Spinal cord (tissue), 9 donors: ENCODE measurements at regions not wholly inside any gene's neighbourhood (a gene's known extent, or its start where the extent isn't known, plus 50 kb on each side); places are given as distances from the start of the nearest gene placed in this dataset.

Source experiments
- DNase-seq, 6 donors: peaks; one replicate each; pipeline versions ENCODE4 v3.0.0 to v3.0.0-alpha.2; 2013 to 2015; ENCODE audit warnings: low spot score in 6 of 6, low read depth in 4 of 6
- H3K27ac ChIP-seq: one replicate; pipeline ENCODE4 v1.5.1; 2013; ENCODE audit warnings: low read depth, low read length, control low read depth
- H3K27me3 ChIP-seq: one replicate; pipeline ENCODE4 v1.6.1; 2013; ENCODE audit warnings: low read length; ENCODE audit not compliant: control insufficient read depth, insufficient read depth
- H3K36me3 ChIP-seq: one replicate; pipeline ENCODE4 v1.6.1; 2013; ENCODE audit warnings: low read length; ENCODE audit not compliant: control insufficient read depth, insufficient read depth
- H3K4me1 ChIP-seq: one replicate; pipeline ENCODE4 v1.6.1; 2013; ENCODE audit warnings: low read length; ENCODE audit not compliant: control insufficient read depth, insufficient read depth
- H3K4me3 ChIP-seq: one replicate; pipeline ENCODE4 v1.5.1; 2013; ENCODE audit warnings: low read depth, low read length, control low read depth
- H3K9me3 ChIP-seq: one replicate; pipeline ENCODE4 v1.6.1; 2013; ENCODE audit warnings: low read length; ENCODE audit not compliant: control insufficient read depth, insufficient read depth
- WGBS: methylation state at CpG from one replicate; pipeline ENCODE4 v1.1.5; 2013; ENCODE audit warnings: missing lambda C conversion rate; ENCODE audit not compliant: insufficient coverage; 5-methylcytosine and 5-hydroxymethylcytosine counted together
- donor health status: healthy.

- no peaks in the 10 kb centered on the region for H3K36me3 ChIP-seq
- no peaks in the 10 kb centered on the region for H3K27me3 ChIP-seq
Observed at GRCh38 chr1:187638733-187639434, 810.1 kb downstream of the PLA2G4A start.

GRCh38 chr1:187641015-187641414, 812.3 kb downstream of the PLA2G4A start:
- 95% methylated on average over 5 of the region's 5 CpGs for WGBS
- no peak overlapping the region for H3K4me3 ChIP-seq
- no peaks in the 10 kb centered on the region for H3K36me3 ChIP-seq
- no peaks in the 10 kb centered on the region for H3K27me3 ChIP-seq
- H3K9me3 ChIP-seq: no peaks in the 10 kb centered on the region
- H3K4me1 ChIP-seq: no peaks in the 10 kb centered on the region
- H3K27ac ChIP-seq: no peak overlapping the region
- no peak for DNase-seq

More at GRCh38 chr1:187638733-187639434, 810.1 kb downstream of the PLA2G4A start:
- H3K4me3 ChIP-seq: no peak overlapping the region
- 100% methylated on average over 1 of the region's 2 CpGs for WGBS
- H3K27ac ChIP-seq: no peak overlapping the region
- no peak for DNase-seq
- peaks cover 3% of the 10 kb centered on the region for H3K4me1 ChIP-seq
- no peaks in the 10 kb centered on the region for H3K9me3 ChIP-seq

GRCh38 chr1:187641463-187641862, 812.7 kb downstream of the PLA2G4A start:
- no peak for DNase-seq
- Histone ChIP-seq H3K27me3 (no peaks in the 10 kb centered on the region), H3K9me3 (no peaks in the 10 kb centered on the region), H3K4me1 (no peaks in the 10 kb centered on the region), H3K27ac (no peak overlapping the region), H3K4me3 (no peak overlapping the region), H3K36me3 (no peaks in the 10 kb centered on the region)
- WGBS: 84% methylated on average over 6 of the region's 7 CpGs

GRCh38 chr1:187641907-187642306, 813.2 kb downstream of the PLA2G4A start:
- H3K27me3 ChIP-seq: no peaks in the 10 kb centered on the region
- H3K27ac ChIP-seq: no peak overlapping the region
- no peak overlapping the region for H3K4me3 ChIP-seq
- no CpG with 5 or more reads among the region's 2 CpGs for WGBS
- no peaks in the 10 kb centered on the region for H3K36me3 ChIP-seq
- H3K9me3 ChIP-seq: no peaks in the 10 kb centered on the region
- no peaks in the 10 kb centered on the region for H3K4me1 ChIP-seq
- no peak for DNase-seq

- Histone ChIP-seq H3K9me3 (no peaks in the 10 kb centered on the region), H3K4me3 (no peak overlapping the region), H3K4me1 (no peaks in the 10 kb centered on the region), H3K27ac (no peak overlapping the region), H3K36me3 (no peaks in the 10 kb centered on the region), H3K27me3 (no peaks in the 10 kb centered on the region)
- peak in 1 of 6 donors; percentile 75 for DNase-seq
- 70% methylated on average over 2 of the region's 2 CpGs for WGBS
Observed at GRCh38 chr1:187645651-187646050, 816.9 kb downstream of the PLA2G4A start.

- H3K27me3 ChIP-seq: no peaks in the 10 kb centered on the region
- H3K27ac ChIP-seq: no peak overlapping the region
- no CpG with 5 or more reads among the region's 4 CpGs for WGBS
- DNase-seq: no peak
- H3K4me3 ChIP-seq: no peak overlapping the region
- H3K36me3 ChIP-seq: no peaks in the 10 kb centered on the region
- H3K4me1 ChIP-seq: no peaks in the 10 kb centered on the region
- H3K9me3 ChIP-seq: no peaks in the 10 kb centered on the region
Observed at GRCh38 chr1:187646536-187647107, 817.9 kb downstream of the PLA2G4A start.

GRCh38 chr1:187648091-187648490, 819.3 kb downstream of the PLA2G4A start:
- no CpG with 5 or more reads among the region's 2 CpGs for WGBS
- no peak for DNase-seq
- H3K4me1 ChIP-seq: no peaks in the 10 kb centered on the region

GRCh38 chr1:187654635-187655034, 825.9 kb downstream of the PLA2G4A start:
- no peak for DNase-seq
- Histone ChIP-seq H3K27me3 (no peaks in the 10 kb centered on the region), H3K9me3 (no peaks in the 10 kb centered on the region), H3K4me3 (no peak overlapping the region), H3K4me1 (no peaks in the 10 kb centered on the region), H3K27ac (no peak overlapping the region), H3K36me3 (no peaks in the 10 kb centered on the region)
- WGBS: no CpG with 5 or more reads among the region's 2 CpGs

More at GRCh38 chr1:187648091-187648490, 819.3 kb downstream of the PLA2G4A start:
- no peak overlapping the region for H3K4me3 ChIP-seq
- H3K27me3 ChIP-seq: no peaks in the 10 kb centered on the region
- H3K27ac ChIP-seq: no peak overlapping the region
- H3K36me3 ChIP-seq: no peaks in the 10 kb centered on the region
- no peaks in the 10 kb centered on the region for H3K9me3 ChIP-seq

- no peaks in the 10 kb centered on the region for H3K36me3 ChIP-seq
- no peaks in the 10 kb centered on the region for H3K4me1 ChIP-seq
- H3K4me3 ChIP-seq: no peak overlapping the region
- DNase-seq: peak in 1 of 6 donors; percentile 49
- H3K9me3 ChIP-seq: no peaks in the 10 kb centered on the region
- H3K27ac ChIP-seq: no peak overlapping the region
- no peaks in the 10 kb centered on the region for H3K27me3 ChIP-seq
Observed at GRCh38 chr1:187655104-187655503, 826.4 kb downstream of the PLA2G4A start.

- Histone ChIP-seq H3K36me3 (no peaks in the 10 kb centered on the region), H3K4me3 (no peak overlapping the region), H3K4me1 (no peaks in the 10 kb centered on the region), H3K27ac (no peak overlapping the region), H3K27me3 (no peaks in the 10 kb centered on the region), H3K9me3 (no peaks in the 10 kb centered on the region)
- 80% methylated on average over 1 of the region's 2 CpGs for WGBS
- DNase-seq: no peak
Observed at GRCh38 chr1:187665483-187665882, 836.7 kb downstream of the PLA2G4A start.
